SK-N-SH (cell line): ENCODE measurements at regions not wholly inside any gene's neighbourhood (a gene's known extent, or its start where the extent isn't known, plus 50 kb on each side); places are given as distances from the start of the nearest gene placed in this dataset.

Experiments
- CTCF ChIA-PET: fragments of 300-600, 350-600 bp; formaldehyde crosslinking; extraction: SDS; loops from one replicate; lab custom pipeline; 2021; lab: Yijun Ruan, JAX
- POLR2A ChIA-PET: fragments of 350-600 bp; sonication (Branson Sonifier 250); formaldehyde crosslinking; extraction: SDS; loops from one replicate; lab custom pipeline; 2020; ENCODE audit warnings: antibody characterized with exemption, inconsistent platforms; lab: Yijun Ruan, JAX
- DNase-seq: peaks from one replicate; pipeline ENCODE4 v3.0.0; 2012
- H2AFZ ChIP-seq: fragments of 200-600 bp; sonication (generic); 2 replicates; pipeline ENCODE4 v1.8.1; 2016; ENCODE audit warnings: antibody characterized with exemption, mild to moderate bottlenecking, low read depth
- H3F3A ChIP-seq: fragments of 200-600 bp; sonication (generic); replicated peaks from 2 replicates; pipeline ENCODE3; 2016; ENCODE audit warnings: antibody characterized with exemption, mild to moderate bottlenecking; ENCODE audit not compliant: insufficient read depth
- H3K27ac ChIP-seq, 2 experiments: fragments of 200-500 bp in 1 of 2; fragments of 200-600 bp in 1 of 2; sonication (Bioruptor generic) in 1 of 2; sonication (generic), shearing (Covaris generic) in 1 of 2; 2 replicates each; pipeline versions ENCODE4 v1.5.1 to v1.6.1; 2014 to 2016; ENCODE audit warnings: low read depth in 2 of 2, inconsistent platforms in 1 of 2, low read length in 1 of 2, mild to moderate bottlenecking in 1 of 2, mixed read lengths in 1 of 2
- H3K27me3 ChIP-seq: fragments of 200-600 bp; sonication (generic), shearing (Covaris generic); 2 replicates; pipeline ENCODE4 v1.6.1; 2016; ENCODE audit warnings: mixed run types; ENCODE audit not compliant: insufficient read depth
- H3K36me3 ChIP-seq, 2 experiments: fragments of 200-500 bp in 1 of 2; fragments of 200-600 bp in 1 of 2; sonication (Bioruptor generic) in 1 of 2; sonication (generic) in 1 of 2; replicated peaks in 1 of 2; 2 replicates each; pipeline versions ENCODE3 to v1.5.1; 2014 to 2016; ENCODE audit warnings: low read length in 1 of 2, mild to moderate bottlenecking in 1 of 2; ENCODE audit not compliant: insufficient read depth in 2 of 2, control insufficient read depth in 1 of 2
- H3K4me1 ChIP-seq, 2 experiments: fragments of 200-500 bp in 1 of 2; fragments of 200-600 bp in 1 of 2; sonication (Bioruptor generic) in 1 of 2; sonication (generic), shearing (Covaris generic) in 1 of 2; 2 replicates each; pipeline versions ENCODE4 v1.5.1 to v1.6.1; 2014 to 2016; ENCODE audit warnings: low read depth in 1 of 2, low read length in 1 of 2, mixed run types in 1 of 2; ENCODE audit not compliant: insufficient read depth in 2 of 2, control insufficient read depth in 1 of 2
- H3K4me2 ChIP-seq: fragments of 200-600 bp; sonication (generic), shearing (Covaris generic); 2 replicates; pipeline ENCODE4 v1.6.1; 2017; ENCODE audit warnings: mixed run types
- H3K4me3 ChIP-seq, 2 experiments: fragments of 200-500 bp in 1 of 2; fragments of 200-600 bp in 1 of 2; sonication (Bioruptor generic) in 1 of 2; sonication (generic), shearing (Covaris generic) in 1 of 2; 2 replicates each; pipeline versions ENCODE4 v1.5.1 to v1.8.1; 2014 to 2016; ENCODE audit warnings: low read depth in 2 of 2, inconsistent platforms in 1 of 2, low read length in 1 of 2, mild to moderate bottlenecking in 1 of 2, mixed read lengths in 1 of 2, moderate library complexity in 1 of 2
- H3K79me2 ChIP-seq: fragments of 200-600 bp; sonication (generic); 2 replicates; pipeline ENCODE4 v1.8.1; 2017; ENCODE audit warnings: mild to moderate bottlenecking; ENCODE audit not compliant: insufficient read depth
- H3K9ac ChIP-seq: fragments of 200-600 bp; sonication (generic); 2 replicates; pipeline ENCODE4 v1.6.1; 2017; ENCODE audit warnings: mixed run types
- H3K9me2 ChIP-seq: fragments of 200-600 bp; sonication (generic); 2 replicates; pipeline ENCODE4 v1.6.1; 2017; ENCODE audit warnings: mixed run types
- H3K9me3 ChIP-seq: fragments of 200-600 bp; sonication (generic); 2 replicates; pipeline ENCODE4 v1.6.1; 2017; ENCODE audit warnings: mixed run types, mild to moderate bottlenecking, moderate library complexity
- H4K20me1 ChIP-seq: fragments of 200-600 bp; sonication (generic); 2 replicates; pipeline ENCODE4 v1.6.1; 2017; ENCODE audit warnings: mild to moderate bottlenecking, mixed run types; ENCODE audit not compliant: insufficient read depth
- EP300 ChIP-seq, 2 experiments: IDR thresholded peaks; 2 replicates each; pipeline versions ENCODE4 v1.4.0 to v1.6.1; 2012; ENCODE audit warnings: borderline replicate concordance in 1 of 2, low read depth in 1 of 2, low read length in 1 of 2
- FOXJ3 ChIP-seq: sonication (generic); formaldehyde crosslinking; IDR thresholded peaks from 2 replicates; pipeline ENCODE4 v1.5.1; 2020; ENCODE audit warnings: mild to moderate bottlenecking, missing genetic modification reagents
- FOXM1 ChIP-seq: IDR thresholded peaks from 2 replicates; pipeline ENCODE4 v1.4.0; 2012; ENCODE audit warnings: low read depth, mild to moderate bottlenecking
- GABPA ChIP-seq: IDR thresholded peaks from 2 replicates; pipeline ENCODE4 v1.4.0; 2012; ENCODE audit warnings: low read depth, mild to moderate bottlenecking
- POLR2AphosphoS5 ChIP-seq: IDR thresholded peaks from 2 replicates; pipeline ENCODE4 v1.6.1; 2012; ENCODE audit warnings: low read depth, low read length
- RAD21 ChIP-seq: IDR thresholded peaks from 2 replicates; pipeline ENCODE4 v1.6.1; 2012; ENCODE audit warnings: mild to moderate bottlenecking, low read length
- TCF12 ChIP-seq: IDR thresholded peaks from 2 replicates; pipeline ENCODE4 v1.4.0; 2012
- YY1 ChIP-seq: IDR thresholded peaks from 2 replicates; pipeline ENCODE4 v1.4.0; 2012; ENCODE audit warnings: low read depth, mild to moderate bottlenecking
- WGBS: methylation state at CpG from one replicate; pipeline ENCODE4 v1.1.6; 2017; ENCODE audit warnings: low lambda C conversion rate; 5-methylcytosine and 5-hydroxymethylcytosine counted together
- TF ChIP-seq, protein P1 (sequence below): IDR thresholded peaks from 2 replicates; pipeline ENCODE4 v1.6.1; 2012; ENCODE audit warnings: mild to moderate bottlenecking, low read depth, low read length, moderate library complexity
- TF ChIP-seq, protein P2 (sequence below): IDR thresholded peaks from 2 replicates; pipeline ENCODE4 v1.4.0; 2012; ENCODE audit warnings: low read depth
- TF ChIP-seq, protein P3 (sequence below): fragments of 150-350 bp; IDR thresholded peaks from 2 replicates; pipeline ENCODE4 v1.6.1; 2016; ENCODE audit warnings: mild to moderate bottlenecking, low read depth, low read length
- TF ChIP-seq, protein P4 (sequence below): IDR thresholded peaks from 2 replicates; pipeline ENCODE4; 2012
- TF ChIP-seq, protein P5 (sequence below): IDR thresholded peaks from 2 replicates; pipeline ENCODE4 v1.4.0; 2012; ENCODE audit warnings: low read depth, borderline replicate concordance

DNA sequence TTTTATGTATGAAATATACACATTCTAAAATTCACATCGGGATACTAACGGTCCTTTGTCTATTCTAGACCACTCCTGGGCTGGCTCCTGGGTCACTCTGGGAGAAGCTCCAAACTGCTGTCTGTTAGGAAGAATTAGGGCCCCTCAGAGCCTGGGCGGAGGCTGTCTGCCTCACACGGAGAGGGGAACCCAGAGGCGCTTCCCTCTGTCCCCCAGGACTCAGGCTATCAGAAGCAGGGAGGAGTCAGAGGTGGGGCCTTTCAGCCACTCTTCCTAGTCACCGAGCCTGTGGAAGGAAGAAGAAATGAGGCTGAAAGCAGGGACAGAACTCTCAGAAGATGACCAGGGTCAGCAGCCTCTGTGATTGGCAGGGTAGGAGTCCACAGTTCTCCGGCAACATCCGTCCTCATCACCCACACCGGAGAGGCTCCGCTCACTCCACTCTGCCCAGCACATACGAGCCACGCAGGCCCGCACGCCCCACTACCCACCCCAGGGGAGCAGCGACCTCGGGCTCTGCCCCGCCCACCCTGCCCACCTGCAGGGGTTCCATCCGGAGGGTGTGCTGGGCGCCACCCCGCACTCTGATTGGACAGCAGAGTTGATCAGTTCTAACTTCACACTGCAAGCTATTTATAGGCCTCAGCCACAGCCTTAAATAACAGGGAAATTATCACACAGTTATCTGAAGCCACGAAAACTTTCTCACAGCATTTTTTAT, 182.1 kb upstream of the AFDN start:
- Histone ChIP-seq H3K36me3 (no peaks in the 10 kb centered on the region), H3K27ac (no peak overlapping the region), H4K20me1 (no peaks in the 10 kb centered on the region), H3F3A (no peaks in the 10 kb centered on the region), H3K4me2 (no peak overlapping the region), H3K9me2 (no peaks in the 10 kb centered on the region), H3K79me2 (no peaks in the 10 kb centered on the region), H3K27me3 (no peaks in the 10 kb centered on the region), H3K9ac (no peak overlapping the region), H3K9me3 (no peaks in the 10 kb centered on the region), H2AFZ (no peak overlapping the region), H3K4me1 (no peaks in the 10 kb centered on the region; a peak in 1 of 4 replicates), H3K4me3 (no peak overlapping the region)
- TF ChIP-seq FOXM1, result no peak
- no peak for TF ChIP-seq TCF12
- TF ChIP-seq POLR2AphosphoS5, result no peak
- TF ChIP-seq, protein P1, sequence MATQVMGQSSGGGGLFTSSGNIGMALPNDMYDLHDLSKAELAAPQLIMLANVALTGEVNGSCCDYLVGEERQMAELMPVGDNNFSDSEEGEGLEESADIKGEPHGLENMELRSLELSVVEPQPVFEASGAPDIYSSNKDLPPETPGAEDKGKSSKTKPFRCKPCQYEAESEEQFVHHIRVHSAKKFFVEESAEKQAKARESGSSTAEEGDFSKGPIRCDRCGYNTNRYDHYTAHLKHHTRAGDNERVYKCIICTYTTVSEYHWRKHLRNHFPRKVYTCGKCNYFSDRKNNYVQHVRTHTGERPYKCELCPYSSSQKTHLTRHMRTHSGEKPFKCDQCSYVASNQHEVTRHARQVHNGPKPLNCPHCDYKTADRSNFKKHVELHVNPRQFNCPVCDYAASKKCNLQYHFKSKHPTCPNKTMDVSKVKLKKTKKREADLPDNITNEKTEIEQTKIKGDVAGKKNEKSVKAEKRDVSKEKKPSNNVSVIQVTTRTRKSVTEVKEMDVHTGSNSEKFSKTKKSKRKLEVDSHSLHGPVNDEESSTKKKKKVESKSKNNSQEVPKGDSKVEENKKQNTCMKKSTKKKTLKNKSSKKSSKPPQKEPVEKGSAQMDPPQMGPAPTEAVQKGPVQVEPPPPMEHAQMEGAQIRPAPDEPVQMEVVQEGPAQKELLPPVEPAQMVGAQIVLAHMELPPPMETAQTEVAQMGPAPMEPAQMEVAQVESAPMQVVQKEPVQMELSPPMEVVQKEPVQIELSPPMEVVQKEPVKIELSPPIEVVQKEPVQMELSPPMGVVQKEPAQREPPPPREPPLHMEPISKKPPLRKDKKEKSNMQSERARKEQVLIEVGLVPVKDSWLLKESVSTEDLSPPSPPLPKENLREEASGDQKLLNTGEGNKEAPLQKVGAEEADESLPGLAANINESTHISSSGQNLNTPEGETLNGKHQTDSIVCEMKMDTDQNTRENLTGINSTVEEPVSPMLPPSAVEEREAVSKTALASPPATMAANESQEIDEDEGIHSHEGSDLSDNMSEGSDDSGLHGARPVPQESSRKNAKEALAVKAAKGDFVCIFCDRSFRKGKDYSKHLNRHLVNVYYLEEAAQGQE, result no peak
- TF ChIP-seq EP300 (IDR thresholded peaks at IDR 0.05; ENCODE audit: borderline replicate concordance in 1 of 2, low read depth in 1 of 2, low read length in 1 of 2), result no peak
- TF ChIP-seq FOXJ3 (CRISPR knock-in tag), result no peak
- no peak for TF ChIP-seq GABPA
- TF ChIP-seq, protein P2, sequence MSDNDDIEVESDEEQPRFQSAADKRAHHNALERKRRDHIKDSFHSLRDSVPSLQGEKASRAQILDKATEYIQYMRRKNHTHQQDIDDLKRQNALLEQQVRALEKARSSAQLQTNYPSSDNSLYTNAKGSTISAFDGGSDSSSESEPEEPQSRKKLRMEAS, result no peak
- TF ChIP-seq, protein P3, sequence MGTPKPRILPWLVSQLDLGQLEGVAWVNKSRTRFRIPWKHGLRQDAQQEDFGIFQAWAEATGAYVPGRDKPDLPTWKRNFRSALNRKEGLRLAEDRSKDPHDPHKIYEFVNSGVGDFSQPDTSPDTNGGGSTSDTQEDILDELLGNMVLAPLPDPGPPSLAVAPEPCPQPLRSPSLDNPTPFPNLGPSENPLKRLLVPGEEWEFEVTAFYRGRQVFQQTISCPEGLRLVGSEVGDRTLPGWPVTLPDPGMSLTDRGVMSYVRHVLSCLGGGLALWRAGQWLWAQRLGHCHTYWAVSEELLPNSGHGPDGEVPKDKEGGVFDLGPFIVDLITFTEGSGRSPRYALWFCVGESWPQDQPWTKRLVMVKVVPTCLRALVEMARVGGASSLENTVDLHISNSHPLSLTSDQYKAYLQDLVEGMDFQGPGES, result no peak
- TF ChIP-seq YY1, result no peak
- no peak for TF ChIP-seq RAD21
- TF ChIP-seq, protein P4, sequence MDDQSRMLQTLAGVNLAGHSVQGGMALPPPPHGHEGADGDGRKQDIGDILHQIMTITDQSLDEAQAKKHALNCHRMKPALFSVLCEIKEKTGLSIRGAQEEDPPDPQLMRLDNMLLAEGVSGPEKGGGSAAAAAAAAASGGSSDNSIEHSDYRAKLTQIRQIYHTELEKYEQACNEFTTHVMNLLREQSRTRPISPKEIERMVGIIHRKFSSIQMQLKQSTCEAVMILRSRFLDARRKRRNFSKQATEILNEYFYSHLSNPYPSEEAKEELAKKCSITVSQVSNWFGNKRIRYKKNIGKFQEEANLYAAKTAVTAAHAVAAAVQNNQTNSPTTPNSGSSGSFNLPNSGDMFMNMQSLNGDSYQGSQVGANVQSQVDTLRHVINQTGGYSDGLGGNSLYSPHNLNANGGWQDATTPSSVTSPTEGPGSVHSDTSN, result no peak
- TF ChIP-seq, protein P5, sequence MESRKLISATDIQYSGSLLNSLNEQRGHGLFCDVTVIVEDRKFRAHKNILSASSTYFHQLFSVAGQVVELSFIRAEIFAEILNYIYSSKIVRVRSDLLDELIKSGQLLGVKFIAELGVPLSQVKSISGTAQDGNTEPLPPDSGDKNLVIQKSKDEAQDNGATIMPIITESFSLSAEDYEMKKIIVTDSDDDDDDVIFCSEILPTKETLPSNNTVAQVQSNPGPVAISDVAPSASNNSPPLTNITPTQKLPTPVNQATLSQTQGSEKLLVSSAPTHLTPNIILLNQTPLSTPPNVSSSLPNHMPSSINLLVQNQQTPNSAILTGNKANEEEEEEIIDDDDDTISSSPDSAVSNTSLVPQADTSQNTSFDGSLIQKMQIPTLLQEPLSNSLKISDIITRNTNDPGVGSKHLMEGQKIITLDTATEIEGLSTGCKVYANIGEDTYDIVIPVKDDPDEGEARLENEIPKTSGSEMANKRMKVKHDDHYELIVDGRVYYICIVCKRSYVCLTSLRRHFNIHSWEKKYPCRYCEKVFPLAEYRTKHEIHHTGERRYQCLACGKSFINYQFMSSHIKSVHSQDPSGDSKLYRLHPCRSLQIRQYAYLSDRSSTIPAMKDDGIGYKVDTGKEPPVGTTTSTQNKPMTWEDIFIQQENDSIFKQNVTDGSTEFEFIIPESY, result no peak
- POLR2A ChIA-PET, result no interaction called here
- WGBS, result 49% methylated on average over 11 of the region's 21 CpGs
- no peak for DNase-seq
- CTCF ChIA-PET, result no interaction called here
